NCI-H2171 treated with DMSO at 0.1 percent for 48 hours (cell line): ENCODE measurements at regions not wholly inside any gene's neighbourhood (a gene's known extent, or its start where the extent isn't known, plus 50 kb on each side); places are given as distances from the start of the nearest gene placed in this dataset.
"Not testable (repeated sequence)": the region's sequence is repeated elsewhere in the genome, so short reads cannot be mapped to it uniquely, and the experiment has no call there.

Source experiments
- DNase-seq: peaks from one replicate; lab custom pipeline; 2025; lab: John Stamatoyannopoulos, UW

- DNase-seq = no peak
These were observed 578.2 kb downstream of the MEI4 start for GRCh38 chr6:78231002-78231401.

- DNase-seq = no peak
These were observed 590.7 kb downstream of the MEI4 start for GRCh38 chr6:78243519-78243918.

- DNase-seq = no peak
These were observed 599.1 kb downstream of the MEI4 start for GRCh38 chr6:78251931-78252330.

- no peak for DNase-seq
These were observed 600.8 kb downstream of the MEI4 start for GRCh38 chr6:78253618-78254017.

- DNase-seq = no peak
These were observed 607.1 kb downstream of the MEI4 start for GRCh38 chr6:78259935-78260334.

DNA sequence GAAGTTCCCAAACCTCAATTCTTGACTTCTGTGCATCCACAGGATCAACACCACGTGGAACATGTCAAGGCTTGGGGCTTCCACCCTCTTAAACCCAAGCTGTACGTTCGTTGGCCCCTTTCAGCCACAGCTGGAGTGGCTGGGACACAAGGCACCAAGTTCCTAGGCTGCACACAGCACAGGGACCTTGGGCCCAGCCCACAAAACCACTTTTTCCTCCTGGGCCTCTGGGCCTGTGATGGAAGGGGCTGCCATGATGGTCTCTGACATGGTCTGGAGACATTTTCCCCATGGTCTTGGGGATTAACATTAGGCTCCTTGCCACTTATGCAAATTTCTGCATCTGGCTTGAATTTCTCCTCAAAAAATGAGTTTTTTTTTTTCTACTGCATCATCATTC is 606.9 kb upstream of the IRAK1BP1 start:
- DNase-seq = not testable (repeated sequence)

DNA sequence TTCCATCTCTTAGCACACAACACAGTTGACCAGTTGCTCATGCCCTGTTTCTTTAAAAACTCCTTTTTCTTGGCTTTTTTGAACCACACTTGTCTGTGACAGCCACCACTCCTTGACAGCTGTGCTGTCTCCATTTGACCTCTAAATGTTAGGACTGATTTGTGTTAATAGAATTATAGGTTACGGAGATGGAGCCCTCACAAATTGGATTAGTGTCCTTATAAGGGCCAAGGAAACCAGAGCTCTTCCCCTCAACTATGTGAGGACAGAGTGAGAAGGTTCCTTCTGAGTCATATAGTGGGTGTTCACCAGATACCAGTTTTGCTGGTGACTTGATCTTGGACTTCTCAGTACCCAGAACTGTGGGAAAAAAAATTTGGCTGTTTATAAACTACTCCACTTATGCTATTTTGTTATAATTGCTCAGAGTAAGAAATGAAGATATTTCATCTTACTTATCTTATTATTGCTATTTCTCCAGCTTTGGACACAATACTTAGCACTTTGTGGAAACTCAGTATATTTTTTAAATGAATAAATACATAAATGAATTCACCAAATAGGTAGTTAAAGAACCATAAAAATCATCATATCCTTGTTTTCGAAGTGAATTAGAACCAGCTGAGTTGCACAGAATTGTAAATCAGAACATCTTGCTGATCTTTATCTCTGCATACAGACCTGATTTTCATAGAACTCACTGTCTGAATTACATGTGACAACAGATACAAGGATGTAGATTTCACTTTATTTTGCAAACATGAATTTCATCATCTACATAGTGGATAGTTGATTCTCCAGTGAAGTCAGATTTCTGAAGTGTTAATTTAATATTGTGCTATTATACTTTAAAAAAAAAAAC is 598.5 kb upstream of the IRAK1BP1 start:
- no peak for DNase-seq

- no peak for DNase-seq
These were observed 566.5 kb upstream of the IRAK1BP1 start for GRCh38 chr6:78300885-78301284.

- DNase-seq = no peak
These were observed 564.9 kb upstream of the IRAK1BP1 start for GRCh38 chr6:78302411-78302810.

DNA sequence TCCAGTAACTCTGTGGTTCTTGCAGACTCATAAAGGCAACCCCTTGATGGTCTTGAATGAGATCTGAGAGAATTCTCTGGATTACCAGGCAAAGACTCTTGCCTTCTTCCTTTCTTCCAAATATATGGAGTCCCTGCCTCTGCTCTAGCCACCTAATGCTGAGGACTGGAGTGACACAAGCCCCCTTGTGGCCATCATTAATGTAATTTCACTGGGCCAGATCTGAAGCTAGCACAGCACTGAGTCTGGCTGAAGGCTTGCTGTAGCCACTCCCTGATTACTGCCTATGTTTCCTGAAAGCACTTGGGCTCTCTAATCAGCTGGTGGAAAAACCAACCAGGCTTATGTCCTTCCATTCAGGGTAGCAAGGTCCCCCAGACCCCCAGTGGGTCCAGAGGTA is 559.3 kb upstream of the IRAK1BP1 start:
- no peak for DNase-seq

GRCh38 chr6:78322068-78322845 is 545.1 kb upstream of the IRAK1BP1 start:
- no peak for DNase-seq

DNA sequence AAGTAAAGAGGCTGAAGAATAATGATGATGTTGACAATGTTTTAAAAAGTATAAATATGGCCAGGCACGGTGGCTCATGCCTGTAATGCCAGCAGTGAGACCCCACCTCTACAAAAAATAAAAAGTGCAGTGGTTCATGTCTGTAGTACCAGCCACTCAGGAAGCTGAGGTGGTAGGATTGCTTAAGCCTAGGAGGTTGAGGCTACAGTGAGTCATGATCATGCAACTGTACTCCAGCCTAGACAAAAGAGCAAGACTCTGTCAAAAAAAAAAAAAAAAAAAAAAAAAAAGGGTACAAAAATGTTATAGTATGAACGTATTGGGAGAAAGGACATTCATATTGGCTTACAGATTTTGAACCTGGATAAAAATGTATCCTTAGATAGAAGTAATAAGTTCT is 543.1 kb upstream of the IRAK1BP1 start:
- DNase-seq = no peak

DNA sequence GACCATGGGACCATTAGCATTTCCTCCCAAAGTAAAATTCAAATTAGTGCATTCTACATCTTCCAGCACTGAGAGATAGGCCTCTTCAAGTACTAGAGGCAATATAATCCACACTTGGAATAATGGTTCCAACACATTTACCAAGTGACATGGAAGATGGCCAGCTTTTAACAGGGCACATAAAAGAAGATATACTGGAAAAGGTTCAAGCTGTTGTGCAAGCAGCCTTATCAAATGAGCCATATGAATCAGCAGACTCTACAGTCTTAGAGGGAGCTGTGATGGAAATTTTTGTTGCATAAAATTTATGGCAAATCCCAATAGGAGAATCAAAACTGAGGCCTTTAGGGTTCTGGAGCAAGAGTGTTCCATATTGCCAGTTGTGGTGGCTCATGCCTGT is 526.6 kb upstream of the IRAK1BP1 start:
- DNase-seq = no peak

GRCh38 chr6:78345882-78346281 is 521.5 kb upstream of the IRAK1BP1 start:
- no peak for DNase-seq

GRCh38 chr6:78347191-78347916 is 520.0 kb upstream of the IRAK1BP1 start:
- DNase-seq = no peak

GRCh38 chr6:78353040-78353439 is 514.3 kb upstream of the IRAK1BP1 start:
- no peak for DNase-seq

GRCh38 chr6:78363688-78364087 is 503.7 kb upstream of the IRAK1BP1 start:
- no peak for DNase-seq

DNA sequence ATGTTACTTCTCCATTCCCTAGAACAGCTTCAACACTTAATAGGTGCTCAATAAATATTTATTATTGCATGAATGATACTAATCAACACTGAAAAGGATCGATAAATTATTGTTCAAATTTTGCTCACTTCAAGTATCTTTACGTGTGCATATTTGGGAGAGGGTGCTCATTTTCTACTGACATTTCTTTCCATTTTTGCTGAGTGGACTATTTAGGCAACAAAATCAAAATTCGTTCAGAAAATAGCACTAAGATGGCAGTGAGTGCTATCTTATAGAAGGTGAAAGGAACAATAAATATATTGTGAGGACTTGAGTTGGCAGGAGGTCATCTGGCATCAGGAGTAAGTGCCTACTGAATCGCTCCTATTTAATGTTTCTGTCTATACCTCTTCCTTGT is 501.9 kb upstream of the IRAK1BP1 start:
- DNase-seq = no peak

DNA sequence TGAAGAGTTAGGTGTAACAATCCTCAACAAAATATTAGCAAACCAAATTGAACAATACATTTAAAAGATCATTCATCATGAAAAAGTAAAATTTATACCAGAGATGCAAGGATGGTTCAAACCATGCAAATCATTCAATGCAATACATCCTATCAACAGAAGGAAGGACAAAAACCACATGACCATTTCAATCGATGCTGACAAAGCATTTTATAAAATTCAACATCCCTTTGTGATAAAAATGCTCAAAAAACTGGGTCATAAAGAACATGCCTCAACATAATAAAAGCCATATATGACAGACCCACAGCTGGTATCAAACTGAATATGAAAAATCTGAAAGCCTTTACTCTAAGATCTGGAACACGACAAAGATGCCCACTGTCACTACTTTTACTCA is 490.3 kb upstream of the IRAK1BP1 start:
- no peak for DNase-seq

- no peak for DNase-seq
These were observed 487.4 kb upstream of the IRAK1BP1 start for GRCh38 chr6:78379982-78380381.

DNA sequence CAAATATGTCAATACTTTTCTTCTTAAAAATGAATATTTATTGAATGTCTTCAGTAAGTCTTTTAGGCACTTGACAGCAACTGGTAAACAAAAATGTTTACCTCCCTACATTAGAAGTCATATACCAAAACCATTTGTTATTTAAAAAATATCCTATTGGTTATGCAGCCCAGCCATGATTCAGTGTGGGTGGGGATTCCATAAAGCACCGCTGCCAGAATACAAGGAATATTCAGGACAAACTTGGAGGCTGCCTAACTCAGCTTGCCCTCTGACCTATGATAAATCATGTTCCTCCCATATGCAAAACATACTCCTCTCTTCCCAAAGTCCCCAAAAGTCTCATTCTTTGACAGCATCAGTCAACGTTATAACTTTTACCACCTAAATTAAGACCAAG is 486.8 kb upstream of the IRAK1BP1 start:
- no peak for DNase-seq

- no peak for DNase-seq
These were observed 483.4 kb upstream of the IRAK1BP1 start for GRCh38 chr6:78383968-78384367.

GRCh38 chr6:78386854-78387253 is 480.5 kb upstream of the IRAK1BP1 start:
- not testable (repeated sequence) for DNase-seq
